GM21529 (cell line): ENCODE measurements at regions not wholly inside any gene's neighbourhood (a gene's known extent, or its start where the extent isn't known, plus 50 kb on each side); places are given as distances from the start of the nearest gene placed in this dataset.
A peak's percentile ranks its signal among the peaks of the same experiment; 100 is the strongest.
"Not testable (repeated sequence)": the region's sequence is repeated elsewhere in the genome, so short reads cannot be mapped to it uniquely, and the experiment has no call there.

ENCODE experiments used
- ATAC-seq: cut with Tn5 transposase; IDR thresholded peaks from one replicate; pipeline ENCODE4 v1.9.1; 2021; ENCODE audit not compliant: unreplicated experiment

DNA sequence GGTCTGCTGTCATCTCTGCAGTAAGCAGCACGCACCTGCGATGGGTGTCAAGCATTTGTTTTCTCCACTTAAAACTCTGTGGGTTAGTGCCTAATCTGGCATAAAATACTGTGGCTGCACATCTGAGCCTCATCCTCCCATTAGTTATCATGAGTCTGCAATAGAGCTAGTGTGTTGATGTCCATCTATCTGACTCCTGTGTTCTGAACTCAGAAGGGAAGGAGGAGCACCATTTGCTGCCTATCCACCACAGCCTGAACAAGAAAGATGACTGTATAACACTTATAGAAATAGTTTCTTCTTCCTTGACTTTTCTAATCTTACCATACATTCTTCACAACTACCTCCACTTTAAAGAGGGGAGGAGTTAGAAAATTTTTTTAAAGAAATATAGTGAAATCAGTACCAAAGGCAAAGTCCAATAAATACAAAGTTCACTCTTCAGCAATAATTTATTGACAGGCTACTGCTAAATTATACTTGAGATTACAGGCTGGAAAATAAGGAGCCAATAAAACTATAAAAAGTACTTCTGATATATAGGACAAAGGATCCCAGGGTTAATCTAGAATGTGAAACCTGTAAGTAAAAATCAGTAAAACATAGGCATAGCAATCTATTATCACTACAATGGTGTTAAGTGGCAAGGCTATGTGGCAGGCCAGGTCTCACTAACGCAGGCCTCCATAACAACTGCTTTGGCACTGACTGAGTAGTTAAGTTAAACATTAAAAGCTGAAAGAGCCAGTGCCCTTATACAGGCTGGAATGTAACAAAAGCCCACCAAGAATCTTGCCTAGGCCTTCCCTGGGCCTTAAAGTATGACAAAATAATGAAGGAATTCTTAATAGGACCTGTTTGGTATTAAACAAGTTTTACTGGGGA is 70.2 kb downstream of the LGALS9C start:
- ATAC-seq: not testable (repeated sequence)

DNA sequence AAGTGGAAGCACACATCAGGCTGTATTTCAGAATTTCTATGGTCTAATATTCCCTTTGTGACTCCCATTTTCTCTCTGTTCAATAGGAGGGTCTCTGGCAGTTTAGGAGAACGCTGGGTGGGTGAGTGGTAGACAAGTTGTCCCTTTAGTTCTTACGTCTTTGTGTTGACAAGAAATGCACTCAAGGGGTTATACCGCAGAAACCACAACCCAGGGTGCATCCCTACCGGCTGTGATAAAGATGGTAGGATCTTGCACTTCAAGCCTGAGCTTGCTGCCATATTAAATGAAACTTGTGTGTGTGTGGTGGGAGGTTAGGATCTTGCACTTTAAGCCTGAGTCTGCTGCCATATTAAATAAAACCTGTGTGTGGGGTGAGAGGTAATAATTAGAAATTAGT is 80.5 kb downstream of the LGALS9C start:
- ATAC-seq: not testable (repeated sequence)

DNA sequence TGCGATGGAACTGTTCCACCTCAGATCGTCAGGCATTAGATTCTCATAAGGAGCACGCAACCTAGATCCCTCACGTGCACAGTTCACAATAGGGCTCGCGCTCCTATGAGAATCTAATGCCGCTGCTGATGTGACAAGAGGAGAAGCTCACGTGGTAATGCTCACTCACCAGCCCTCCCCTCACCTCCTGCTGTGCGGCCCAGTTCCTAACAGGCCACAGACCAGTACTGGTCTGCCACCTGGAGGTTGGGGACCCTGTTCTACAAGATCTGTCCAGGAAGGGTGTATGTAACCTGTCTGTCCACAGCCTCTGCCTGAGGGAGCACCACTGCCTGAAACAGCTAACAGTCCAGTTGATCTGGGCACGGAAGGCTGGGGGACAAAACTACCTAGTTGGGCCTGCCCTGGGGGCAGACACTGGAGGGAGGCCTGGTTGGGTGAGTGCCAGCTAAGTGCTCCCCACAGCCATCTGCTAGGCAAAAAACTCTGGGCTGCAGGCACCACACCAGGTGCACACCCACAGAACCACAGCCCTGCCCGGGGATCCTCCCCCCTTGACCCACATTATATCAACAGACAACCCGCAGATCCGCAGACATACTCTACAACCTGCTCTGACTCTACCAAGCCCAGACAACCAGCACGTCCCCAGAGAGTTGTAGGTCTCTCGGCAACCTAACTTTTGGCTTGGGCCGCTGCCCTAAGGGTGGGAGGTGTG is 80.7 kb downstream of the TBC1D28 start:
- ATAC-seq: peak; percentile 61

DNA sequence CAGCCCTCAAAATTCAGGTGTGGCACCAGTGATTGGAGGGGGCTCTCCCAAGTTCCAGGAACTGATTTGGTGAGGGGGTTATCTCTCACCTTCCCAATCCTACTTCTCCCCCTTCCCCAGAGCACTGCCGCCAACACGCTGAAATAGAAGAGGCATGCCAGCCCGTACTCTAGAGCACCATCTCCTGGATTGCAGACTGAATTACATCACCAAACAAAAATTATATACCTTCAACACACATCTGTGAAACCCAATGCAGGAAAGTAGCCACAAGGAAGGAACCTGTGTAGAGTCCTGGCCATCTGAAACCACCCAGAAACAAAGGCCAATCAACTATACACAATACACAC is 80.1 kb downstream of the TBC1D28 start:
- ATAC-seq: peak; percentile 53

DNA sequence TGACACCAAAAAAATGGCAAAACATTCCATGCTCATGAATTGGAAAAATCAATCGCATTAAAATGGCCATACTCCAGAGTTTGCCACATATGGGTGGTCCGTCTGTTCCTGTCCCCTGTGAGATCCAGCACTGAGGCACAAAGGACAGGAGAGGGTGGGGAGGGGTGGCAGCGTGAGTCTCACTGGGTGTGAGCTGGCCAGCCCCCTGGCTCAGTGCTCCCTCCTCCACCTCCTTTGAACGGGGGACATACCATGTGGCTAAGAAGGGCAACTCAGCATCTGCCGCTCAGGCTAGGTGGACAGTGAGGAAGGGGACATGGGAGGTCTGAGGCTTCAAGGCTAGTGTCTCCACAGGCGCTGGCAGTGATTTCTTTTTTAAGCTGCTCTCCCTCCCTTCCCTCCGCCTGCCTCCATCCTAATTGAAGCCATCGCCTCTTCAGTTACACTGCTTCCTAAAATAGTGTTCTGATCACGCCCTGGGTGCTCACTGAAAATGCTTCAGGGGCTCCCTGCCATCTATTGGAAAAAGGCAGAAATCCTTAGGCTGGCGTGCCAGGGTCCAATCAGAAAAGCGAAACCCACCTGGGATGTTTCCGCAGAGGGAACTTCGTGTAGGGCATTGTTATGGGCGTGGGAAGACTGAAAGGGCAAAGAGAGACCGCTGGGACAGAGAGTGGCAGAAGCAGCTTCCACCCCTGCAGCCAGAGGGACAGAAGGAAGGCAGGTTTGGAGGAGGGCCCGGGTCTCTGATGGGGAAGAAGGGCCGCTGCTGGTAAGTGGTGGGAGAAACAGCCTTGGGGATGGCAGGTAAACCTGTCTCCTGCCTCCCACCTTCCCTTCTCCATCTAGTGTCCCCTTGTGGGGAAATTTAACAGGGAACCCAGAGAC is 75.8 kb downstream of the TBC1D28 start:
- not testable (repeated sequence) for ATAC-seq

DNA sequence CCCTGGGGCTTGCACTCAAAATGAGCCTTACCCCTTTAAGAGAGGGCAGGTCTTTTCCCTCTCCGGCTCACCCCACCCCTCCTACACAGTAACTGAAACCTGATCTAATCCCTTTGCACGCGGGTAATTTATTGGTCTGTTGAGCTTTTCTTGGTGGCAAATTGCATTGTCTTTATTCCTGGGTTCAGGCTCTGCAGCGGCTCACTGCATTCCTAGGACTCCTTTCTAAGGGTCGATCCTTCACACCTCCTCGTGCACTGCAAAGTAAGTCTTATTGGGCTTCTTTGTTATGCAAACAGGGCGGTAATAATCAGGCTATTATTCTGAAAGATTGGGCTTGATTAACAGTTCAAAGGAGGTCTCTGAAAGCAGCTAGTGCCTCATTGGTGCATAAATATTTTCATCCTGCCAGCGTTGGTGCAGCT is 74.7 kb downstream of the TBC1D28 start:
- ATAC-seq: not testable (repeated sequence)

DNA sequence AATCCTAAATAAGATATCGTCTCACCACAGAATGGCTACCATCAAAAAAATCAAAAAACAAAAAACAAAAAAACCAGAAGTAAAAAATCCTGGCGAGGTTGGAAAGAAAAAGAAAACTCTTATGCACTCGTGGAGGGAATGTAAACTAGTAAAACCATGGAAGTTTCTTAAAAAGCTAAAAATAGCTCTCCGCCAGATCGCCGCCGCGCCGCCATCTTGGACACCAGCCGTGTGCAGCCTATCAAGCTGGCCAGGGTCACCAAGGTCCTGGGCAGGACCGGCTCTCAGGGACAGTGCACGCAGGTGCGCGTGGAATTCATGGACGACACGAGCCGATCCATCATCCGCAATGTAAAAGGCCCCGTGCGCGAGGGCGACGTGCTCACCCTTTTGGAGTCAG is 71.7 kb downstream of the TBC1D28 start:
- ATAC-seq: not testable (repeated sequence)

DNA sequence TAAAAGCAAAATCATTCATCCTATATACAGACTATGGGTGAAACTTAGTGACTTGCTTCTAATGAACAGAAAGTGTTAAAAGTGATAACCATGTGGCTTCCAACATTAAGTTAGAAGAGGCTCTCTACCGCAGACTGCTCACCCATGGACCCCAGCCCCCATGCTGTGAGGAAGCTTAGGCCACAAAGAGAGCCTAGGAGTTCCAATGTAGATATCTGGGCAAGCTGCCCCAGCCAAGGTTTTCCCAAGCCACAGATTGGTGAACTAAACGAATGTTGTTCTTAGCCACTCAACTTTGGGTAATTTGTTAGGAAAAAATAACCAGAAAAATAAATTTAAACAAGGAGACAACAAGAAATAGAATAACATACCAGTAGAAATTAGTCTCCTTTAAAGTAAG is 70.1 kb downstream of the TBC1D28 start:
- not testable (repeated sequence) for ATAC-seq
